ENCODE measurements at regions not wholly inside any gene's neighbourhood (a gene's known extent, or its start where the extent isn't known, plus 50 kb on each side); places are given as distances from the start of the nearest gene placed in this dataset.

GRCh38 chr10:88120599-88121333 lies 257.3 kb downstream of the PTEN start:
- ChIA-PET CTCF (interaction anchor here (0.9 to 2.0 kb wide), 5 partner anchors 13 to 270 kb away, joined by 3 to 7 read pairs (median 3); no protein-coding TSS in a partner anchor), SMC1A (ENCODE audit: uncharacterized antibody, unreplicated experiment) (interaction anchor here (0.9 to 1.6 kb wide), 4 partner anchors 13 to 269 kb away, joined by 3 to 10 read pairs (median 3); no protein-coding TSS in a partner anchor), POLR2A (no interaction called here), RAD21 (ENCODE audit: unreplicated experiment) (interaction anchor here (1.0 to 1.7 kb wide), 2 partner anchors 10 to 269 kb away, joined by 3 to 6 read pairs; no protein-coding TSS in a partner anchor)
- intact Hi-C loops (cut with micrococcal nuclease; ENCODE audit: unreplicated experiment): no loop called here
- ATAC-seq (no peak), FAIRE-seq (no peak), DNase-seq (ENCODE audit: low read depth, low spot score) (no peak)
- no peak overlapping the region for H2AFZ ChIP-seq (ENCODE audit: control insufficient read depth, low read depth, low read length)
- H3K4me3 ChIP-seq: no peak overlapping the region
- in situ Hi-C loops (cut with MboI): no loop called here
- peak overlapping the region; percentile 19; the same call in 1 of the 2 replicates for H3K9ac ChIP-seq (ENCODE audit: control insufficient read depth, insufficient read depth, low read length)
- H4K20me1 ChIP-seq (ENCODE audit: control insufficient read depth, insufficient read depth): no peaks in the 10 kb centered on the region
- H3K27me3 ChIP-seq (replicated peaks in 1 of 2; ENCODE audit: control insufficient read depth in 2 of 2, insufficient read depth in 2 of 2, low read length in 1 of 2): no peaks in the 10 kb centered on the region
- no peaks in the 10 kb centered on the region for H3K36me3 ChIP-seq (ENCODE audit: control insufficient read depth in 2 of 2, insufficient read depth in 2 of 2, low read length in 1 of 2)
- WGBS (ENCODE audit: insufficient coverage, insufficient replicate concordance, low lambda C conversion rate, missing lambda C conversion rate): 93% methylated on average over 5 of the region's 5 CpGs
- no peak overlapping the region for H3K27ac ChIP-seq (ENCODE audit: control insufficient read depth, insufficient read depth)
- H3K4me1 ChIP-seq (ENCODE audit: control insufficient read depth, insufficient read depth, low read length): peaks cover 43% of the 10 kb centered on the region
- TF ChIP-seq ASH2L (IDR thresholded peaks at IDR 0.05; ENCODE audit: borderline replicate concordance, low read depth) (no peak), MLLT1 (IDR thresholded peaks at IDR 0.05) (no peak), PML (IDR thresholded peaks at IDR 0.05; ENCODE audit: low read length) (no peak), PBX3 (IDR thresholded peaks at IDR 0.05; ENCODE audit: insufficient replicate concordance, low read depth, low read length) (no peak), RCOR1 (conservative IDR thresholded peaks at IDR 0.05; ENCODE audit: low read depth, low read length) (no peak)
- H3K79me2 ChIP-seq (ENCODE audit: control insufficient read depth, insufficient read depth, low read length): no peaks in the 10 kb centered on the region
- H3K9me3 ChIP-seq (replicated peaks; ENCODE audit: control insufficient read depth, insufficient read depth, low read length): no peaks in the 10 kb centered on the region
- BruUV-seq (replicated peaks): no TSS peak
- H3K4me2 ChIP-seq (ENCODE audit: control insufficient read depth, insufficient read depth): no peak overlapping the region; the same call in 1 of the 2 replicates

Data from GM12878 (cell line).